H1 (cell line): ENCODE measurements at regions not wholly inside any gene's neighbourhood (a gene's known extent, or its start where the extent isn't known, plus 50 kb on each side); places are given as distances from the start of the nearest gene placed in this dataset.

ENCODE experiments used
- CTCF ChIA-PET: fragments of 300-600 bp; sonication (Branson Sonifier 250); formaldehyde crosslinking; loops from one replicate; lab custom pipeline; 2021; ENCODE audit not compliant: partially characterized antibody; lab: Charles Lee
- POLR2A ChIA-PET: fragments of 300-600 bp; sonication (Branson Sonifier 250); formaldehyde crosslinking; loops from one replicate; lab custom pipeline; 2021; ENCODE audit warnings: inconsistent platforms; ENCODE audit not compliant: partially characterized antibody; lab: Charles Lee
- DNase-seq, 2 experiments: peaks; one replicate each; pipeline versions ENCODE4 v3.0.0 to v3.0.0-alpha.2; 2010 to 2022; ENCODE audit warnings: low spot score in 2 of 2, low read depth in 1 of 2, mixed read lengths in 1 of 2
- FAIRE-seq: peaks from 2 replicates; lab custom pipeline; 2011; peaks lifted over from hg19 to GRCh38; lab: Jason Lieb, UNC
- H2AFZ ChIP-seq: 2 replicates; pipeline ENCODE4 v1.8.1; 2012; ENCODE audit warnings: low read length, inconsistent platforms
- H2AK5ac ChIP-seq: 2 replicates; pipeline ENCODE4 v1.6.1; 2013; ENCODE audit warnings: low read depth, low read length
- H2BK120ac ChIP-seq: replicated peaks from 2 replicates; pipeline ENCODE3; 2013; ENCODE audit warnings: low read depth, low read length, inconsistent platforms
- H2BK12ac ChIP-seq: 2 replicates; pipeline ENCODE4 v1.6.1; 2013; ENCODE audit warnings: low read depth, low read length
- H2BK15ac ChIP-seq: 2 replicates; pipeline ENCODE4 v1.6.1; 2013; ENCODE audit warnings: low read length
- H2BK20ac ChIP-seq: 2 replicates; pipeline ENCODE4 v1.6.1; 2013; ENCODE audit warnings: low read length
- H2BK5ac ChIP-seq: 2 replicates; pipeline ENCODE4 v1.6.1; 2013; ENCODE audit warnings: low read depth, low read length
- H3K14ac ChIP-seq: 2 replicates; pipeline ENCODE4 v1.6.1; 2013; ENCODE audit warnings: inconsistent platforms; ENCODE audit not compliant: insufficient read length
- H3K18ac ChIP-seq: 2 replicates; pipeline ENCODE4 v1.6.1; 2013; ENCODE audit warnings: low read length; ENCODE audit errors: extremely low read depth
- H3K23ac ChIP-seq: 2 replicates; pipeline ENCODE4 v1.6.1; 2013; ENCODE audit warnings: inconsistent platforms; ENCODE audit not compliant: insufficient read length
- H3K23me2 ChIP-seq: 2 replicates; pipeline ENCODE4 v1.6.1; 2013; ENCODE audit warnings: low read depth, low read length
- H3K27ac ChIP-seq: 2 replicates; pipeline ENCODE4 v1.6.1; 2011; ENCODE audit warnings: low read depth, low read length, inconsistent platforms
- H3K27me3 ChIP-seq, 4 experiments: replicated peaks in 1 of 4; 1 replicate in 1 of 4; 2 replicates in 3 of 4; pipeline versions ENCODE4 v1.6.1 to v1.8.1; 2011 to 2013; ENCODE audit warnings: low read length in 3 of 4, mild to moderate bottlenecking in 3 of 4, inconsistent platforms in 2 of 4, mixed read lengths in 2 of 4, moderate library complexity in 1 of 4; ENCODE audit not compliant: control insufficient read depth in 3 of 4, insufficient read depth in 3 of 4; ENCODE audit errors: extremely low read depth in 1 of 4
- H3K36me3 ChIP-seq, 4 experiments: 2 replicates each; pipeline versions ENCODE4 v1.6.1 to v1.8.1; 2011 to 2013; ENCODE audit warnings: mild to moderate bottlenecking in 4 of 4, low read length in 3 of 4, moderate library complexity in 2 of 4, control low read depth in 1 of 4, inconsistent platforms in 1 of 4; ENCODE audit not compliant: insufficient read depth in 4 of 4, control insufficient read depth in 2 of 4
- H3K4ac ChIP-seq: replicated peaks from 2 replicates; pipeline ENCODE3; 2013; ENCODE audit warnings: low read length, low read depth, mixed read lengths, inconsistent platforms; ENCODE audit not compliant: insufficient read length
- H3K4me1 ChIP-seq, 4 experiments: replicated peaks in 1 of 4; 1 replicate in 1 of 4; 2 replicates in 3 of 4; pipeline versions ENCODE4 v1.6.1 to v1.8.1; 2011 to 2013; ENCODE audit warnings: low read length in 3 of 4, inconsistent platforms in 2 of 4, mixed read lengths in 1 of 4; ENCODE audit not compliant: insufficient read depth in 4 of 4, control insufficient read depth in 3 of 4
- H3K4me2 ChIP-seq, 2 experiments: 2 replicates each; pipeline versions ENCODE4 v1.6.1 to v1.8.1; 2011 to 2013; ENCODE audit warnings: low read depth in 2 of 2, low read length in 2 of 2, control low read depth in 1 of 2, inconsistent platforms in 1 of 2, mild to moderate bottlenecking in 1 of 2; ENCODE audit not compliant: insufficient read depth in 1 of 2
- H3K4me3 ChIP-seq, 4 experiments: fragments of 200-600, 300-600 bp in 1 of 4; sonication (generic), shearing (Covaris generic), sonication (Bioruptor Twin) in 1 of 4; 2 replicates each; pipeline versions ENCODE4 v1.5.1 to v1.8.1; 2011 to 2016; ENCODE audit warnings: low read length in 4 of 4, low read depth in 3 of 4, control low read depth in 2 of 4, inconsistent platforms in 2 of 4, mild to moderate bottlenecking in 2 of 4, mixed read lengths in 1 of 4, moderate library complexity in 1 of 4; ENCODE audit not compliant: insufficient read depth in 2 of 4; ENCODE audit errors: extremely low read depth in 1 of 4
- H3K56ac ChIP-seq: replicated peaks from 2 replicates; pipeline ENCODE3; 2013; ENCODE audit warnings: low read depth, mild to moderate bottlenecking, mixed read lengths, low read length, inconsistent platforms; ENCODE audit not compliant: insufficient read length
- H3K79me1 ChIP-seq: 2 replicates; pipeline ENCODE4 v1.6.1; 2013; ENCODE audit warnings: low read depth, low read length, control low read depth
- H3K79me2 ChIP-seq, 2 experiments: 2 replicates each; pipeline versions ENCODE4 v1.6.1 to v1.8.1; 2012 to 2013; ENCODE audit warnings: low read length in 2 of 2, mild to moderate bottlenecking in 2 of 2, inconsistent platforms in 1 of 2; ENCODE audit not compliant: insufficient read depth in 2 of 2, control insufficient read depth in 1 of 2
- H3K9ac ChIP-seq, 4 experiments: replicated peaks in 1 of 4; 1 replicate in 1 of 4; 2 replicates in 3 of 4; pipeline versions ENCODE4 v1.6.1 to v1.8.1; 2011 to 2013; ENCODE audit warnings: low read depth in 3 of 4, low read length in 3 of 4, control low read depth in 2 of 4, mild to moderate bottlenecking in 2 of 4, moderate library complexity in 2 of 4, inconsistent platforms in 1 of 4; ENCODE audit errors: extremely low read depth in 1 of 4
- H3K9me3 ChIP-seq, 2 experiments: 2 replicates each; pipeline versions ENCODE4 v1.6.1 to v1.8.1; 2012 to 2013; ENCODE audit warnings: mild to moderate bottlenecking in 2 of 2, moderate library complexity in 2 of 2, control low read depth in 1 of 2, inconsistent platforms in 1 of 2, low read depth in 1 of 2, low read length in 1 of 2, mixed read lengths in 1 of 2; ENCODE audit not compliant: insufficient read depth in 2 of 2
- H4K20me1 ChIP-seq, 2 experiments: replicated peaks in 1 of 2; 2 replicates each; pipeline versions ENCODE3 to v1.8.1; 2011 to 2013; ENCODE audit warnings: inconsistent platforms in 2 of 2, low read length in 2 of 2, mild to moderate bottlenecking in 1 of 2; ENCODE audit not compliant: insufficient read depth in 2 of 2, control insufficient read depth in 1 of 2
- H4K5ac ChIP-seq: 2 replicates; pipeline ENCODE4 v1.6.1; 2013; ENCODE audit warnings: low read length, low read depth, mixed read lengths, inconsistent platforms; ENCODE audit not compliant: insufficient read length
- H4K8ac ChIP-seq: 2 replicates; pipeline ENCODE4 v1.8.0; 2013; ENCODE audit warnings: mild to moderate bottlenecking, moderate library complexity, low read length, inconsistent platforms; ENCODE audit not compliant: insufficient read depth; ENCODE audit errors: extremely low read depth
- H4K91ac ChIP-seq: replicated peaks from 2 replicates; pipeline ENCODE3; 2013; ENCODE audit warnings: low read length, mixed read lengths, inconsistent platforms; ENCODE audit not compliant: insufficient read length
- CHD1 ChIP-seq: IDR thresholded peaks from 2 replicates; pipeline ENCODE4 v1.6.1; 2012; ENCODE audit warnings: low read depth, low read length, improper control_type of control experiment
- CREB1 ChIP-seq: IDR thresholded peaks from 2 replicates; pipeline ENCODE4 v1.6.1; 2012; ENCODE audit warnings: inconsistent platforms
- GTF2F1 ChIP-seq: IDR thresholded peaks from 2 replicates; pipeline ENCODE4 v1.6.1; 2012; ENCODE audit warnings: low read depth, low read length, improper control_type of control experiment, borderline replicate concordance
- JUND ChIP-seq: IDR thresholded peaks from 2 replicates; pipeline ENCODE4 v1.6.1; 2011; ENCODE audit warnings: mild to moderate bottlenecking, improper control_type of control experiment, low read length
- KDM5A ChIP-seq: fragments of 200-600 bp; IDR thresholded peaks from 2 replicates; pipeline ENCODE4 v1.7.1; 2012; ENCODE audit warnings: mild to moderate bottlenecking, low read length, inconsistent platforms, mixed read lengths
- RFX5 ChIP-seq: IDR thresholded peaks from 2 replicates; pipeline ENCODE4 v1.6.1; 2011; ENCODE audit warnings: low read depth, low read length, improper control_type of control experiment, borderline replicate concordance
- RNF2 ChIP-seq: fragments of 200-900, 300-1000 bp; sonication (generic); IDR thresholded peaks from 2 replicates; pipeline ENCODE4 v1.7.1; 2016; ENCODE audit warnings: borderline replicate concordance, low read depth, mild to moderate bottlenecking, antibody characterized with exemption, low read length; ENCODE audit not compliant: poor library complexity, severe bottlenecking; ENCODE audit errors: missing control alignments
- SP2 ChIP-seq: IDR thresholded peaks from 2 replicates; pipeline ENCODE4 v1.6.1; 2012; ENCODE audit warnings: mild to moderate bottlenecking, low read length, inconsistent platforms
- SP4 ChIP-seq: IDR thresholded peaks from 2 replicates; pipeline ENCODE4 v1.6.1; 2012; ENCODE audit warnings: low read length, inconsistent platforms
- SUZ12 ChIP-seq: fragments of 200-600 bp; sonication (generic); IDR thresholded peaks from 2 replicates; pipeline ENCODE4 v1.6.1; 2012; ENCODE audit warnings: mild to moderate bottlenecking, inconsistent platforms, low read length, moderate library complexity, mixed read lengths
- TAF1 ChIP-seq: IDR thresholded peaks from 2 replicates; pipeline ENCODE4 v1.6.1; 2011; ENCODE audit warnings: mild to moderate bottlenecking, low read depth, low read length
- ZNF274 ChIP-seq: IDR thresholded peaks from 2 replicates; pipeline ENCODE4 v1.7.0; 2012; ENCODE audit warnings: low read length, borderline replicate concordance; ENCODE audit errors: extremely low read depth
- WGBS, 2 experiments: shearing (Covaris generic) in 1 of 2; methylation state at CpG; one replicate each; pipeline versions ENCODE4 v1.1.6 to v1.1.7; 2013 to 2015; ENCODE audit warnings: low lambda C conversion rate in 2 of 2, mixed read lengths in 2 of 2, inconsistent platforms in 1 of 2, low coverage in 1 of 2, missing lambda C conversion rate in 1 of 2; ENCODE audit not compliant: insufficient replicate concordance in 2 of 2, insufficient coverage in 1 of 2, insufficient read length in 1 of 2; ENCODE audit errors: extremely low coverage in 1 of 2, missing lambda C conversion rate in 1 of 2; 5-methylcytosine and 5-hydroxymethylcytosine counted together

DNA sequence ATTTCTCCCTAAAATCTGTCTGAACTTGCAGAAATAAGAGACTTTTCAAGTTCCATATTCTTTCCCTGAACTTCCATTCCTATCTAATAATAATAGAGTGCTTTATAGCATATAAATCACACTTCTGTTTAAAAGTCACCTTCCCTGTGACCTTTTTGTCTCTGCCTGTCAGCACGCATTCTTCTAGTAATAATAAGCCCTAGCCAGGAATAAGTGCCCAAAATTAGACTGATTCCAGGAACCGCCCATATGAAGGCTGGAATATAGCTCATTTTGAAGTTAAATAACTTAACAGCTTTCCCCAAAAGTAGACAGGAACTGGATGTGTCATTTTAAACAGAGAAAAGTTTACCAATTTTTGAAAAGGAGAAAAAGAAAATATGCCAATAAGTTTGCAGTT lies 576.5 kb downstream of the EPHA4 start:
- H2AK5ac ChIP-seq: no peak overlapping the region
- H4K20me1 ChIP-seq: no peaks in the 10 kb centered on the region
- ChIA-PET POLR2A (no interaction called here), CTCF (no interaction called here)
- H4K8ac ChIP-seq: no peak overlapping the region
- no peak overlapping the region for H3K4me3 ChIP-seq
- no peak overlapping the region for H3K9ac ChIP-seq
- H3K9me3 ChIP-seq: no peaks in the 10 kb centered on the region
- H3K4ac ChIP-seq: no peak overlapping the region
- H3K14ac ChIP-seq: no peak overlapping the region
- no peak overlapping the region for H3K56ac ChIP-seq
- WGBS, 2 experiments: 87% methylated on average over 2 of the region's 2 CpGs; no CpG with 5 or more reads in 1 of the 2 experiments
- no peaks in the 10 kb centered on the region for H3K79me1 ChIP-seq
- H3K27me3 ChIP-seq: no peaks in the 10 kb centered on the region
- no peak overlapping the region for H2AFZ ChIP-seq
- no peaks in the 10 kb centered on the region for H3K79me2 ChIP-seq
- H3K4me1 ChIP-seq: no peaks in the 10 kb centered on the region
- H4K91ac ChIP-seq: no peak overlapping the region
- DNase-seq (no peak), FAIRE-seq (no peak)
- H2BK12ac ChIP-seq: no peak overlapping the region
- no peak overlapping the region for H2BK5ac ChIP-seq
- no peak overlapping the region for H4K5ac ChIP-seq
- H2BK15ac ChIP-seq: no peak overlapping the region
- H2BK120ac ChIP-seq: no peak overlapping the region
- no peak overlapping the region for H3K18ac ChIP-seq
- no peak for TF ChIP-seq JUND
- no peak for TF ChIP-seq TAF1
- TF ChIP-seq SP2: no peak
- TF ChIP-seq RNF2: no peak
- TF ChIP-seq CREB1: no peak
- no peak for TF ChIP-seq CHD1
- no peak for TF ChIP-seq SP4
- TF ChIP-seq SUZ12: no peak
- no peak for TF ChIP-seq RFX5
- no peak for TF ChIP-seq KDM5A
- TF ChIP-seq GTF2F1: no peak
- TF ChIP-seq ZNF274: no peak
- no peak overlapping the region for H3K27ac ChIP-seq
- no peak overlapping the region for H3K23ac ChIP-seq
- H3K23me2 ChIP-seq: no peaks in the 10 kb centered on the region
- no peak overlapping the region for H3K4me2 ChIP-seq
- H3K36me3 ChIP-seq: no peaks in the 10 kb centered on the region
- H2BK20ac ChIP-seq: no peak overlapping the region
